NCI-H2107 (cell line): ENCODE measurements at regions not wholly inside any gene's neighbourhood (a gene's known extent, or its start where the extent isn't known, plus 50 kb on each side); places are given as distances from the start of the nearest gene placed in this dataset.

Experiments
- DNase-seq: peaks from one replicate; lab custom pipeline; 2025; lab: John Stamatoyannopoulos, UW

DNA sequence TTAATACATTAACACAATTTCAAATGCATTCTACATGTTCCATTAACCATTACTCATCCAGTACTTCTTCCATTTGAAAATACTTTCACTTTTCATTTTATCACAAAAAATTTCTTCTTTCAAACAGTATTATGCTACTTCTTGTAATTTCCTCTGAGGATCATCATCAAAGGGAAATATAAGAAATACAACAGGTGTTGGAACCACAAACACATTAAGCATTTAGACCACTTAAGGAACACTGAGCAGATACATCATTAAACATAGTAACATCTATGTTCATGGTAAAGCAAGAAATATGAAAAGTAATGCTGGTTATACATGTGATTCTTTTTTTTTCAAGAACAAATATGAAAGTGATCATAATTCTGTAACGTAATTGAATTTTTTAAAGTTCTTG, 2207.0 kb downstream of the ARAP2 start:
- no peak for DNase-seq

DNA sequence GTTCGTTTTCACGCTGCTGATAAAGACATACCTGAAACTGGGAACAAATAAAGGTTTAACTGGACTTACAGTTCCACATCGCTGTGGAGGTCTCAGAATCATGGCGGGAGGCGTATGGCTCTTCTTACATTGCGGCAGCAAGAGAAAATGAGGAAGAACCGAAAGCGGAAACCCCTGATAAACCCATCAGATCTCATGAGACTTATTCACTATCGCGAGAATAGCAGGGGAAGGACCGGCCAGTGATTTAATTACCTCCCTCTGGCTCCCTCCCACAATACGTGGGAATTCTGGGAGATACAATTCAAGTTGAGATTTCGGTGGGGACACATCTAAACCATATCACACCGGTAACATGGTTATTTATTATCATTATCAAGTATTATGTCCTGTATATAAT, 2204.5 kb downstream of the ARAP2 start:
- no peak for DNase-seq

DNA sequence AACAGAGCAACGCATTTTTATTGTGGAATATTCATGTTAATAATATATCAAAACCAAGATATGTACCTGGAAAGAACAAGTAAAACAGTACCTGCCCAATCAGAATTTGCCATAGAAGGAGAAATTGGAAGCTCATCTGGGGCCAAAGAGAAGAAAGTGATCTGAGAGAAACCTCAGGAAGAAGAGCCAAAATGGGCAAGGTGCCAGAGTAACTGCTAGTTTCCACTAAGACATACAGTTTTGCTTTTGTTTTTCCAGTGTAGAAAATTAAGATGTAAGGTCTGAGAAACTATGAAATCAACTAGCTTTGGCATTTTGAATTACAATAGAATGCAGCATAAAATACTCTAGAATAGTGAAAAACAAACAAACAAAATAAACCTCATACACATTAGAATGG, 2201.2 kb downstream of the ARAP2 start:
- no peak for DNase-seq

DNA sequence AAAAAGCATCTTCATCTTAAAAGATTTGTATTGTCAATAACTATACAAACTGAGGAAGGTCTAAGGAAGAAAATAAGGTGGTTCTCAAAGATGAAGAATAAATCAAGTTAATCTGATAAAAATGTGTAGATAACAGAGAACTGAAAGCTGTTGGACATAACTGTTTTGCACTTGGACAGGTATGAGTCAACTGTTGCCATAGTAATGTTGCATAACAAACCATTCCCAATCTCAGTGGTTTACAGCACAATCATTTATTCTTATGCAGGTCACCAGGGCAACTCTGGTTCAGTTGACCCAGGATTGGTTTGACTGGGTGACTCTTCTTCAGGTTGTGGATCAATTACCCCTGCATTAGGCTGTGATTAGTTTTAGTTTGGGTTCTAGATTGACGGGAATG, 2197.7 kb downstream of the ARAP2 start:
- no peak for DNase-seq

DNA sequence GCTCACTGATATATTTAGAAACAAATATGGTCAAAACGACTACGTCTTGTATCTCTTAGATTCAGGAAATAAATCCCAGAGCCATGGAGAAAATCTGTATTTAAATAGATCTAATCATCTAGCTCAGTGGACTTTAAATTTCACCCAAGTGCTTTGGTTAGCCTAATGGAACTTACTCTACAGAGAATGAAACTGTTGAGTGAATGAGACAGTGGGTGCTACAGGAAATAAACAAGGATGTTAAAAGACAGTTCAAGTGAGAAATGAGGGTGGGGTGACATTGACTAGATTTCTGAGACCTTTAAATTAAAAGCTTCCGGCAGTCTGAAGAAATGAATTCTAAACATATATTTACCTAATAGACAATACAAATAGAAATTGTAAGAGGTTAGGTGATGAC, 2197.0 kb downstream of the ARAP2 start:
- no peak for DNase-seq

DNA sequence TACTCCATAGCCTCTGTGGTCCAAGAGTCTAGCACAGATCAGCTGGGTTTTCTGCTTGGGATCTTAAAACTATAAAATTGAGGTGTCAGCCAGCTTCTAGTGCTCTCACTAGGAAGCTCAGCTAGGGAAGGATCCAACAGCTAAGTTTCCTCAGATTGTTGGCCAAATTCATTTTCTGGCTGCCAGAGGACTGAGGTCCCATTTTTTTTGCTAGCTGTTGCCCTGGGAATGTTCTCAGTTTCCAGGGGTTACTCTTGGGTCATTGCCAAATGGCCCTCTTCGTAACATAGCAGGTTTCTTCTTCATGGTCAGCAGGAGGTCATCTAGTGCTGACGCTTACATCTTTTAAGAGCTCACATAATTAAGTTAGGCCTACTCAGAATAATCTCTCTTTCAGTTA, 2178.2 kb downstream of the ARAP2 start:
- no peak for DNase-seq

DNA sequence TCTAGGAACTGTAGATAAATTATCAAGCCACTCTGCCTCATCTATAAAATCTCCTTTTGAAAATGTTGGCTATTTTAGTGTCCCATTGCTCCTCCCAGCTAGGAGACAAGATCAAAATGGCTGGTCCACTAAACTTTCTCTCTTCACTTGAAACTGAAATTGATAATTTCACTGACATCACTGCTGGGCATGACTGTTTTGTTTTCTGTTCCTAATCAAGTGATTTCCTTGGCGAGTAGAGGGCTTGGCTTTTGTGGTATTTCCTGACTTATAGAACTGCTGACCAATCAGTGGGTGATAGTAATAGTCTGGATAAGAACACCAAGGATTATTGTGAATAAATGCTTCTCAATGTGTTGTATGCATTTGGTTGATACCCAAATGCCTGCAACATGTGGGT, 2152.9 kb downstream of the ARAP2 start:
- no peak for DNase-seq

DNA sequence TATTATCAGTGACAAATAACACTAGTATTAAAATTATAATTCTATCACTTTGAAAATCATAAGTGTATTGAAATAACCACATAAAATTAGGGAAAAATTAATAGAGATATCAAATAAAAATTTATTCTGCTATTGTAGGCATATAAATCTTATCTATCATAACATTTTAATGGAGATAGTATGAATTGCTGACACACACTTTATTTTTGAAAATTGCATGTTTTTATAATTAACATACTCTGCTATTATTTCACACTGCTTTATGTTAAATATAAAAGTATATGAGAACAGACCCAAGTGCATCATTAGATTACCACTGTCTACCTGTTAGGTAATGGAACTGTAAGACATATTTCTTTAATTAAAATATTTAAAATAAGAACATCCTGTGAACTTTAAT, 2150.2 kb downstream of the ARAP2 start:
- DNase-seq = no peak

DNA sequence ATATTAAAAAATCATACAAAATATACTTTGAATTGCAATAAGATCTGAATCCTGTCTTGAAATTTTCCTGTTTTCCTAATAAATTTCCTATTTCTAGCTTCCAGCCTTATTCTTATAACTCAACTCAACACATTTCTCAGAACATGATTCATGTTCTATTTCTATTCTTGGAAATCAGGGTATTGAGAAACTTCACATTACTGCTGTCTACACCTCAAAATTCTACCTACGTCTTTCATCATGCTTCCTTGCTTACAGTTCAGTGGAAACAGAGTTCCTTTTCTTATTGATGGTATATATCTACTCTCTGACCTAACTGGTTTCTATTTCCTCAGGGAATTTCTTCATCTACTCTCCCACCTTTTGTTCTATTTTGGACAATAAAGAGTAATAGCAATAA, 2139.0 kb downstream of the ARAP2 start:
- DNase-seq = no peak

DNA sequence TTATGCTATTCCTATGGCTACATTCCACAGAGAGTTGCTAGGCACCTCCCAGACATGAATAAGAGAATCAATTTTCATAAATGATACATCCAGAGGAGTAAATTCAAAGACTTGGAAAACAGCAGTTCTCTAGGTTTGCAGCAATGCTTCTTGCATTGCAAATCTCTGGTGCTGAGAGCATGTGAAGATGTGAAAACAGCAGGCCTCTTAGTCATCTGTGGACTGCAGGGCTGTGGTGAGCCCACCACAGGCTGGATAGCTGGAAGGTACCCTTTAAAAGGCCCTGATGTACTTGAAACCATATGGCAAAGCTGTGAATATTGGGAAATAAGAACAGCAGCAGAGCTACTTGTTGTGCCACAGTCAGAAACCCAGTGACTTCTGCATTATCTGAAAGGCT, 2135.9 kb downstream of the ARAP2 start:
- DNase-seq = no peak

DNA sequence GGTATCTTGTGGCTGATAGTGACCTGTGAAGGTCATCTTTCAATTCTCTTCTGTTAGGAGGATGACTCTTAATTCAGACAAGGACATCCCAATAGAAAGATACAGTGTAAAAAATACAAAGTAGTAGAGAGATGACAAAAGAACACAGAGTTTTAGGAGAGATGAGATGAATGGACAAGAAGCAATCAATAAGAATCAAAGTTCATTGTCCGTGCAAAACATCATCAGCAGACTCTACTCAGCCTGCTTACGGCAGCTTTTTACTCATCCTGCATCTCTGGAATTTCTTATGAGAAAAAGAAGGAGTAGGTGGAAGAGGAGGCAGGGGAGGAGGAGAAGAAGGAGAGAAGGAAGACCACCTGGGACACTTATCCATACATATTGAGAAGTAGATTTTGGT, 2131.7 kb downstream of the ARAP2 start:
- no peak for DNase-seq

DNA sequence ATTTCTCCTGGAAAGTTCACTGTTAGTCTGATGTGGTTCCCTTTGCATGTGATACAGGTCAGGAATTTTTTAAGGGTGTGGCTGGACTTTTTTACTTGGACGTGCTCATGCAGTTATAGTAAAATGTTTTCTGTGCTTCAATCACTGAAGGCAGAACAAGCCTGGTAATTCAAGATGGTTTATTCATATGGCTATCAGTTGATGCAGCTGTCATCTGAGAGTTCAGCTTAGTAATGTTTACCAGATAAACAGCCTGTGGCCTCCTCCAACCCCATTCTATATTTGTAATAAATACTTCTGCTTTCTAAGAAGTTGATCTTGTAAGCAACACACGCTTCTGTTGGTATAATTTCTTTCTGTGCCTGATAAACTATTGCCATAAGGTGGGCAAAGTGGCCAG, 2105.9 kb downstream of the ARAP2 start:
- no peak for DNase-seq

DNA sequence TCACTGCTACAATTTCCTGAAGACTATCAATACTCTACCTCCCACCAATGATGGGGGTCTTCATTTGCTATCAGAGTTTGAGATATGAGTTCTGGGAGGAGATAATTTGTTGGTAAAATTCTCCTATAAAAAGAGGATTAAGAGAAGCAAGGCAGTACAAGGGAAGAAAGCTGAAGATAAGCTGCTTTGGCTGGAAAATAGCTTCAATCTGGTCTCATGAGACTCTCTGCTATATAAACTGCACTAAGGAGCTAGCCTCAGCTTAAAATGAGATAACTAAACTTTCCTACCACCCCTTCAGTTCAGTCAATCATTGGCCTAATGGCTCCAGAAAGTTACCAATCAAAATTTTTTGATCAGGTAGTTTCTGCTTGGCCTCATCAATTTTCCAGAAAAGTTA, 2105.0 kb downstream of the ARAP2 start:
- no peak for DNase-seq

DNA sequence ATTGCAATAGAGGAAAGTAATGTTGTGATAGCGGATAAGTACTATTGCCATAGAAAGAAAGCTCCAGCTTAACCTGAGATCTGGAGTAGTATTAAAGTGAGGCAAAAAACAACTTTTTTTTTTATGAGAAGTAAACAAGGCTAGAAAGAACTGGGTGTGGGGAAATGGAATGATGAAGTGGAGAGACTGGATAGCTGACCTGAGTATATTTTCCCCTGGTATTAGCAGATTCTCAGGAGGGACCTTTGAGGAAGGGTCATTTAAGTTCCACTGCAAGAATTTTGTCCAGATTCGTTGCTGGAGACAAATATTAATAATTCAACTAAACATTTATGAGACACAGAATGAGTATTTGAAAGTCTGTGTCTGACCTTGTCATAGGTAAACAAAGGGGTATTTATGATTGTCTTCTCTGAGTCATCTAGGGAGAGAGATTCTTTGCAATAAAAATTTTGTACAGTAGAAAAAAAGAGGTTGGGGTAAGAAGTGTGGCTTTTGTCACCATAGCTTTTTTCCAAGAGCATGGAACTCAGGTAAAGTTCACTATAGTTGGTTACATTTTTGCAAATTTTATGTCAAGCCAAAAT, 2095.9 kb downstream of the ARAP2 start:
- DNase-seq = no peak

DNA sequence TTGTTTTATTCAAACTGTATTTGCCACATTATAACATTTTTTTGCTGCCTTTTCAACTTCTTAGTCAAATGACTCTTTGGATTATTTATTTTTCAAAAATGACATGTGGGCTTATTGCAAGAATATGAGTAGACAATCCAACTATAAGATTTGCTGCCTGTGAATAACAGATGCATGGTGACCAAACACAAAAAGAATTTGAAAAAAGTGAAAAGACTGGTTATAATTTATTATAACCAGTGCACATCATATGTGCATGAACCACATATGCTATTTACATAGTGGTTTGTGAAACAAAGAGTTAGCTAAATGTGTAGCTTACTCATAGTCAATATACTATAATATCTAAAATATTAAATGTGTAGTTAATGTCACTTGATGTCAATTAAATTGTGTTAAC, 2086.8 kb downstream of the ARAP2 start:
- DNase-seq = no peak

DNA sequence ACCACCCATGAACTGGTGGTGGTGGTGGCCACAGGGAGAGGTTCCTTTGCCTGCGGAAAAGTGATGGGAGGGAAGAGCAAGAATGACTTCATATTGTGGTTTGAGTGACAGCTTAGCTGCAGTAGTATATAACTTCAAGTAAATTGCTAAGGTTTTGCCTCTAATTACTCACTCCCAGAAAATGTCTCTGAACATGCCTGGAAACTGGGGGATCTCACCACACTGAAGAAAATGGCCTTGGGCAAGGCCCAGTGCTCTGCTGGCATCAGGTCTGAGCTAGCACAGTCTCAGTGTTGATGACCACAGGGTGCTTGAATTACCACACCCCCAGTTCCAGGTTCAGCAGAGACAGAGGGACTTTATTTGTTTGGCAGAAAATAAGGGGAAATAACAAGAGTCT, 2085.4 kb downstream of the ARAP2 start:
- no peak for DNase-seq

DNA sequence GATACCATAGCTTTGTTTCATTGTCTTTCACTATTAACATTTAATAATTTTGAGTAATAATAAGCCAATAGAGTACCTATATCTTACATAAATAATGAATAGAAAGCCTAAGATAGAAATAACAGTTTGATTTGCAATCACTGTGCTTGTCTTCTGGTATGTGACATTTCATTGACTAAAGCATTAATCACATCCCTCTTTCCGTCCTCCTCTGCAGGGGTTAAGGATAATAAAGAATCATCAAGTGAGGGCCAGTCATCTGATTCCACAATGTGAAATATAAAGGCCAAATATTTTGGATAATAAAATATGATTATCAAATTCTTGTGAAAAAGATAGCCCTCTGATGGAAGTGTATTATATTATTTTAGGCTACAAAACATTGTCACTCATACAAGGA, 2073.4 kb downstream of the ARAP2 start:
- no peak for DNase-seq

DNA sequence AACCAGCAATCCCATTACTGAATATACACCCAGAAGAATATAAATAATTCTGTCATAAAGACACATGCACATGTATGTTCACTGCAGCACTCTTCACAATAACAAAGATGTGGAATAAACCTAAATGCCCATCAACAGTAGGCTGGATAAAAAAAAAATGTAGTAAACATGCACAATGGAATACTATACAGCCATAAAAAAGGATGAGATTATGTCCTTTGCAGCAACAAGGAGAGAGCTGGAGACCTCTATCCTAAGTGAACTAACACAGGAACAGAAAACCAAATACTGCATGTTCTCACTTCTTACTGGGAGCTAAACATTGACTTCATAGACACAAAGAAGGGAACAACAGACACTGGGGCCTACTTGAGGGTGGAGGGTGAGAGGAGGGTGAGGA, 2067.7 kb downstream of the ARAP2 start:
- no peak for DNase-seq

DNA sequence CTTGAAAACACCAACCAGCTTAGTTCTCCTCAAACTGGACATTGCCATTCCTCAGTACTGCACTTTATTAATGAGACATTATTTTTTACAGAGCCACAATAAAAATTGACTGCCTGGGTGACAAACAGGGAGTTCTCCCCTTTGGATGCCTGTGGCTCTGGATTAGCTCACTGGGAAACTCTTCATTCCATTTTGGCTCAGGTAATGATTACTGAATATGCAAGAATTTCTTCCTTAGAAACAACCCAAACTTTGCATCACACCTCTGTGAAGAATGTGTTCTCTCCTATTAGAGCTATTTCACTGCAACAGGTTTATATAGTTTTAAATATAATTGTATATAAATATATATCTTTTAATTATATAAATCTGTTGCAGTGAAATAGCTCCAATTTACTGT, 2065.8 kb downstream of the ARAP2 start:
- no peak for DNase-seq

DNA sequence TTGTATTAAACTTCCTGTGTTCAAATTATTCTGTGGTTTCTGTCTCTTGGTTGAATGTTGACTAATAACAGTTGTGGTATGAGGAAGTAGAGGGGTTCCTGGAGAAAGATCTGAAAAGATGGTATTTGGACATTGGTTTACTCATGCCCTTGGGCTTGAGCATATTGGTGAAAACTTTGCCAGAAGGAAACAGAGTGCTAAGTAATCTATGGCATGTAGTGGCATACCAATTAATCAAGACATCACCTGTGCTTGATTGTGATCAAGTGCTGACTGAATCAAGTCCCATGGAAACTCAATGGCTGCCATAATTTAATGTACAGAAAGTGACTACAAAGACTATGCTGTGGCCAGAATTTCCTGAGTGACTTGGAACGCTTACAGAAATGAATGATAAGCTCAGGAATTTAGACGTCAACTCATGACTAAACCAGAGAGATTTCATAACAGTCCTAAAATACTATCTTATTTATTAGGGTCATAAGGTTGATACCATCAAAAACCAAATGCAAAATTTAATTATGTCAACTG, 2062.9 kb downstream of the ARAP2 start:
- no peak for DNase-seq

DNA sequence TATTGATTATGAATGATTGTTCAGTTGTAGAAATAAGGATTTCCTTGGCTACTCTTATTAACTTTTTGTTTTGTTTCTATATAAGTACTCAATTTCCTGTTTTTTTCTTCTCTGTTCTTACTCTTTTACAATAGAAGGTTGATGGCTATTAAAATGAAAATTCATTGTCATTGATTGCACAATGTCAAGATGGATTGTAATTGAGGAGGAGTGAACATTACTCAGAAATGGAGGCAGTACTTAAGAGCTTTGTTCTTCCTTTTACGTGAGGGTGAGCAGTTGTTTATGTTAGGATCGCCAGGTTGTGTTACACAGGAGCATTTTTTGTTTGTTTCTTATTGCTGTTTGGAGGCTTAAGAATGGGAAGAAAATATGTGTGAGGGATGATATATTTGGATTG, 2062.4 kb downstream of the ARAP2 start:
- no peak for DNase-seq

DNA sequence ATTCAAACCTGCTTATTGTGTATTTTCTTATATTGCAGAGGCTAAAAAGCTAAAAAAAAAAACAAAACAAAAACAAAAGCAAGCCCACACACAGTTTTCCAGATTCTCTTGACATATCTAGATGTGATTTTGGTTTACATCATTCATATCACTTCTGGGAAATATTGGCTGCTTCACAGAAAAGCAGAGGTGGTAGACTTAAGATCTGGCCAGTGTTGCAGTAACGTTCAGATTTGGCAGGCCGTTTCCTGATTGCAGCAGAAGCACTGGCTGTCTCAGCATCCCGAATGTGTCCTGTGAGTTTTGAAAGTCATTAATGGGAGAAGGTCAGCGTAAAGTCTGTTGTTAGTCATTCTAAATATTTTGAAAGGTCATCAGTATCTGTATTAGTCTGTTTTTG, 2062.0 kb downstream of the ARAP2 start:
- no peak for DNase-seq

DNA sequence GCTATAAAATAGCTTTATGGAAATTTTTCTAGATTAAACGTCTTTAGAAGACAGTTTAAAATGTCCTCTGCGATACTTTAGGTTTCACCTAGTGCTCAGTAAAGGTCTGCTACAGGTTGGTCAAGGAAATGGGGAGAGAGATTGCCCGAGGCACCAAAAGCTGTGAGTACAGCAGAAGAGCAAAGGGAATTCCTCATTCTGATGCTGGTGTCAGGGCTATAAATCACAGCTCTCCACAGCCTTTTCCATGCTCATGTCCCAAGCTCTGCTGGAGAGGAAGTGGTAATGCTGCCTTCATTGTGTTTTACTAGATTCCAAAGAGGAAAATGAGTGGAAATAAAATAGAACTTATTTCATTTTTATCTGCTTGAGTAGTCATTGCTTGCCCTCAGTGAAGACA, 2060.4 kb downstream of the ARAP2 start:
- no peak for DNase-seq

DNA sequence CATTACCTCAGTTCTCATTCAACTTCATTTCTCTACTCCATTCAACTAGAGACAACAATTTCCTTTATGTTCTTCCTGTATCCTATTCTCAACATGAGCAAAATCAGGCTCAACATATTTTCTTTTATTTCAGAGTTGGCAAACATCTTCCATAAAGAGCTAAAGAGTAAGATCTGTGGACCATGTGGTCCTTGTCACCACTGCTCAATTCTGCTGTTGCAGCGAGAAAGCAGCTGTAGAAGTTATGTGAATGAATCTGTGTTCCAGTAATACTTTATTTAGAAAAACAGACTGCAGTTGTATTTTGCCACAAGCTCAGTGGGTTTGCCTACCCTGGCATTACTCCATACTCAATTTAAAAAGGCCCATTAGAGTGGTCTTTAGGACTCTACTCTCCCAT, 2057.3 kb downstream of the ARAP2 start:
- no peak for DNase-seq

DNA sequence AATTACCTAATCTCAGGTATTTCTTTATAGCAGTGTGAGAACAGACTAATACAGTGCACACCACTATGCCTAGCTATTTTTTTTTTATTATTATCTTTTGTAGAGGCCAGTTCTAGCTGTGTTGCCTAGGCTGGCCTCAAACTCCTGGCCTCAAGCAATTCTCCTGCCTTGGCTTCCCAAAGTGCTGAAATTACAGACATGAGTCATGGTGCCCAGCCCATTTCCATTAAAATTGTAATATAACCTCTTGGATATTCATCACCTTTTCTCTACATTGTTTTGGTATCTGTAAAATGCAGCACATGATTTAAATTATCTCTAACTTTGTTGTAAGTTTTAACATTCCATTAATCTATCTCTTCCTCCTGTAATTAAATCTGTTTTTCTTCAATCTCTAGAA, 2052.9 kb downstream of the ARAP2 start:
- DNase-seq = no peak
